ENCODE measurements at regions not wholly inside any gene's neighbourhood (a gene's known extent, or its start where the extent isn't known, plus 50 kb on each side); places are given as distances from the start of the nearest gene placed in this dataset.

DNA sequence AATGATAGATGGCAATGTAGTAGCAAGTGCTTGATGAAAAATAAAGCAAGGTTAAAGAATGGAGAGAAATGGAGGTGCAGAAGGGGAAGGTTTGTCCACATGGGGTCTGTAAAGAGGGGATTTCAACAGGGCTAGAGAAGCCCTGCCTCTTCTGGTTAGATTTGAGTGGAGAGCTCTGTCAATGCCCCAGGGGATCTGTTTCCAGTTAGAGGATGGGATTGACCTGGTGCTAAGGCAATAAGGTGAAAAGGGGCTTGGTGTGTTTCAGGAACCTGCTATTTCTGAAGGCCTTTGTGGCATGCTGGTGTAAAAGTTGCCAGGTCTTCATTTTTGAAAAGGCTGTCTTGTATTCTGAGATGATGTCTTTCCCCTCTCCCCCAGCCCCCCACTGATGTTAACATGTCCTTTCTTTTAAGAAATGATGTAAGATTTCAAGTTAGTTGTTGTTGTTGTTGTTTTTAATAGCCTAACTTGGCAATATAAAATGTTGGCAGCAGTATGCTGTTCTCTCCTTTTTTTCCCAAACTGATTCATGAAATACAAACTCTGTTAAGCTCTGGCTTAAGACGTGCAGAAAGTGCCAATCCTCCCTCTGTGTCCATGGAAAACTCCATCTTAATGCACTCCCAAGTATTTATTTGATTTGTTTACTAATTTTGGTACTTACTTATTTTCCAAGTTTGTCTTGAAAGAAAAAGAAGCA, 370.3 kb upstream of the ADGRL2 start:
- no peak for DNase-seq (ENCODE audit: low read depth in 1 of 2, low spot score in 1 of 2)
- no peak for TF ChIP-seq GABPA (IDR thresholded peaks at IDR 0.05; ENCODE audit: low read depth)
- TF ChIP-seq, protein P1, sequence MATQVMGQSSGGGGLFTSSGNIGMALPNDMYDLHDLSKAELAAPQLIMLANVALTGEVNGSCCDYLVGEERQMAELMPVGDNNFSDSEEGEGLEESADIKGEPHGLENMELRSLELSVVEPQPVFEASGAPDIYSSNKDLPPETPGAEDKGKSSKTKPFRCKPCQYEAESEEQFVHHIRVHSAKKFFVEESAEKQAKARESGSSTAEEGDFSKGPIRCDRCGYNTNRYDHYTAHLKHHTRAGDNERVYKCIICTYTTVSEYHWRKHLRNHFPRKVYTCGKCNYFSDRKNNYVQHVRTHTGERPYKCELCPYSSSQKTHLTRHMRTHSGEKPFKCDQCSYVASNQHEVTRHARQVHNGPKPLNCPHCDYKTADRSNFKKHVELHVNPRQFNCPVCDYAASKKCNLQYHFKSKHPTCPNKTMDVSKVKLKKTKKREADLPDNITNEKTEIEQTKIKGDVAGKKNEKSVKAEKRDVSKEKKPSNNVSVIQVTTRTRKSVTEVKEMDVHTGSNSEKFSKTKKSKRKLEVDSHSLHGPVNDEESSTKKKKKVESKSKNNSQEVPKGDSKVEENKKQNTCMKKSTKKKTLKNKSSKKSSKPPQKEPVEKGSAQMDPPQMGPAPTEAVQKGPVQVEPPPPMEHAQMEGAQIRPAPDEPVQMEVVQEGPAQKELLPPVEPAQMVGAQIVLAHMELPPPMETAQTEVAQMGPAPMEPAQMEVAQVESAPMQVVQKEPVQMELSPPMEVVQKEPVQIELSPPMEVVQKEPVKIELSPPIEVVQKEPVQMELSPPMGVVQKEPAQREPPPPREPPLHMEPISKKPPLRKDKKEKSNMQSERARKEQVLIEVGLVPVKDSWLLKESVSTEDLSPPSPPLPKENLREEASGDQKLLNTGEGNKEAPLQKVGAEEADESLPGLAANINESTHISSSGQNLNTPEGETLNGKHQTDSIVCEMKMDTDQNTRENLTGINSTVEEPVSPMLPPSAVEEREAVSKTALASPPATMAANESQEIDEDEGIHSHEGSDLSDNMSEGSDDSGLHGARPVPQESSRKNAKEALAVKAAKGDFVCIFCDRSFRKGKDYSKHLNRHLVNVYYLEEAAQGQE (IDR thresholded peaks at IDR 0.05; ENCODE audit: insufficient replicate concordance, low read depth), result no peak
- no peak for TF ChIP-seq SPI1 (IDR thresholded peaks at IDR 0.05; ENCODE audit: borderline replicate concordance, low read depth)
- TF ChIP-seq POLR2AphosphoS5 (IDR thresholded peaks at IDR 0.05; ENCODE audit: low read depth), result no peak
- Histone ChIP-seq H3K27ac (replicated peaks) (no peak overlapping the region), H3K4me3 (replicated peaks; ENCODE audit: insufficient read depth, low read length) (no peak overlapping the region), H3K27me3 (ENCODE audit: insufficient read depth, poor library complexity, severe bottlenecking) (no peaks in the 10 kb centered on the region)

DNA sequence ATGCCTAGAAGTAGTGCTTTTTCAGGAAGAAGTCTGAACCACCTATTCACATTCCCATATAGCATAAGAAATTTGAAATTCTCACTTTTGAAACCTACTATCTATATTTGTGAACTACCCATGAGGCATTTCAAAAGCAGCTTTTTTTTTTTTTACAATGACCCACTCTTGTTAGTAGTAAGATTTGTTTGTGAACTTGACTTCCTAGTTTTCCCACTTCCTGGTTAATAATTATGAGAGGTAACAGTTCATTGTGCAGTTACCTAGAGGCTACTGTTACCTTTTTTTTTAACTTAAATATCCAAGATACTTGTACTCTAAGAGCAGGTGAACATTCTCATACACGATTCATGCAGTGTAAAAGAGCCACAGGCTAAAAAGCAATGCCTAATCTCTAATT, 371.7 kb upstream of the ADGRL2 start:
- Histone ChIP-seq H3K27me3 (ENCODE audit: insufficient read depth, poor library complexity, severe bottlenecking) (no peaks in the 10 kb centered on the region), H3K4me3 (replicated peaks; ENCODE audit: insufficient read depth, low read length) (no peak overlapping the region), H3K27ac (replicated peaks) (no peak overlapping the region)
- TF ChIP-seq SPI1 (IDR thresholded peaks at IDR 0.05; ENCODE audit: borderline replicate concordance, low read depth) (no peak), POLR2AphosphoS5 (IDR thresholded peaks at IDR 0.05; ENCODE audit: low read depth) (no peak), GABPA (IDR thresholded peaks at IDR 0.05; ENCODE audit: low read depth) (no peak)
- TF ChIP-seq, protein P1 (IDR thresholded peaks at IDR 0.05; ENCODE audit: insufficient replicate concordance, low read depth), result no peak
- TF ChIP-seq, protein P2, sequence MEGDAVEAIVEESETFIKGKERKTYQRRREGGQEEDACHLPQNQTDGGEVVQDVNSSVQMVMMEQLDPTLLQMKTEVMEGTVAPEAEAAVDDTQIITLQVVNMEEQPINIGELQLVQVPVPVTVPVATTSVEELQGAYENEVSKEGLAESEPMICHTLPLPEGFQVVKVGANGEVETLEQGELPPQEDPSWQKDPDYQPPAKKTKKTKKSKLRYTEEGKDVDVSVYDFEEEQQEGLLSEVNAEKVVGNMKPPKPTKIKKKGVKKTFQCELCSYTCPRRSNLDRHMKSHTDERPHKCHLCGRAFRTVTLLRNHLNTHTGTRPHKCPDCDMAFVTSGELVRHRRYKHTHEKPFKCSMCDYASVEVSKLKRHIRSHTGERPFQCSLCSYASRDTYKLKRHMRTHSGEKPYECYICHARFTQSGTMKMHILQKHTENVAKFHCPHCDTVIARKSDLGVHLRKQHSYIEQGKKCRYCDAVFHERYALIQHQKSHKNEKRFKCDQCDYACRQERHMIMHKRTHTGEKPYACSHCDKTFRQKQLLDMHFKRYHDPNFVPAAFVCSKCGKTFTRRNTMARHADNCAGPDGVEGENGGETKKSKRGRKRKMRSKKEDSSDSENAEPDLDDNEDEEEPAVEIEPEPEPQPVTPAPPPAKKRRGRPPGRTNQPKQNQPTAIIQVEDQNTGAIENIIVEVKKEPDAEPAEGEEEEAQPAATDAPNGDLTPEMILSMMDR (IDR thresholded peaks at IDR 0.05; ENCODE audit: insufficient read depth, low read length), result no peak
- DNase-seq (ENCODE audit: low read depth in 1 of 2, low spot score in 1 of 2), result no peak

- TF ChIP-seq POLR2AphosphoS5 (IDR thresholded peaks at IDR 0.05; ENCODE audit: low read depth) (no peak), SPI1 (IDR thresholded peaks at IDR 0.05; ENCODE audit: borderline replicate concordance, low read depth) (no peak), GABPA (IDR thresholded peaks at IDR 0.05; ENCODE audit: low read depth) (no peak)
- TF ChIP-seq, protein P1 (IDR thresholded peaks at IDR 0.05; ENCODE audit: insufficient replicate concordance, low read depth), result no peak
- Histone ChIP-seq H3K27ac (replicated peaks) (no peak overlapping the region), H3K4me3 (replicated peaks; ENCODE audit: insufficient read depth, low read length) (no peak overlapping the region), H3K27me3 (ENCODE audit: insufficient read depth, poor library complexity, severe bottlenecking) (no peaks in the 10 kb centered on the region)
- no peak for DNase-seq (ENCODE audit: low read depth in 1 of 2, low spot score in 1 of 2)
Observed at GRCh38 chr1:81424816-81425215, 375.9 kb upstream of the ADGRL2 start.

GRCh38 chr1:81424061-81424460, 376.7 kb upstream of the ADGRL2 start:
- no peaks in the 10 kb centered on the region for H3K27me3 ChIP-seq (ENCODE audit: insufficient read depth, poor library complexity, severe bottlenecking)
- no peak overlapping the region for H3K4me3 ChIP-seq (replicated peaks; ENCODE audit: insufficient read depth, low read length)
- TF ChIP-seq, protein P1 (IDR thresholded peaks at IDR 0.05; ENCODE audit: insufficient replicate concordance, low read depth), result no peak
- no peak for TF ChIP-seq GABPA (IDR thresholded peaks at IDR 0.05; ENCODE audit: low read depth)
- no peak for TF ChIP-seq SPI1 (IDR thresholded peaks at IDR 0.05; ENCODE audit: borderline replicate concordance, low read depth)
- TF ChIP-seq, protein P2 (IDR thresholded peaks at IDR 0.05; ENCODE audit: insufficient read depth, low read length), result no peak
- no peak for TF ChIP-seq POLR2AphosphoS5 (IDR thresholded peaks at IDR 0.05; ENCODE audit: low read depth)
- H3K27ac ChIP-seq (replicated peaks), result no peak overlapping the region
- DNase-seq (ENCODE audit: low read depth in 1 of 2, low spot score in 1 of 2), result no peak
